HG03457 (cell line): ENCODE measurements at regions not wholly inside any gene's neighbourhood (a gene's known extent, or its start where the extent isn't known, plus 50 kb on each side); places are given as distances from the start of the nearest gene placed in this dataset.
"Not testable (repeated sequence)": the region's sequence is repeated elsewhere in the genome, so short reads cannot be mapped to it uniquely, and the experiment has no call there.

Experiments used
- ATAC-seq: cut with Tn5 transposase; IDR thresholded peaks from one replicate; pipeline ENCODE4 v1.9.1; 2021; ENCODE audit warnings: moderate number of reproducible peaks; ENCODE audit not compliant: unreplicated experiment

DNA sequence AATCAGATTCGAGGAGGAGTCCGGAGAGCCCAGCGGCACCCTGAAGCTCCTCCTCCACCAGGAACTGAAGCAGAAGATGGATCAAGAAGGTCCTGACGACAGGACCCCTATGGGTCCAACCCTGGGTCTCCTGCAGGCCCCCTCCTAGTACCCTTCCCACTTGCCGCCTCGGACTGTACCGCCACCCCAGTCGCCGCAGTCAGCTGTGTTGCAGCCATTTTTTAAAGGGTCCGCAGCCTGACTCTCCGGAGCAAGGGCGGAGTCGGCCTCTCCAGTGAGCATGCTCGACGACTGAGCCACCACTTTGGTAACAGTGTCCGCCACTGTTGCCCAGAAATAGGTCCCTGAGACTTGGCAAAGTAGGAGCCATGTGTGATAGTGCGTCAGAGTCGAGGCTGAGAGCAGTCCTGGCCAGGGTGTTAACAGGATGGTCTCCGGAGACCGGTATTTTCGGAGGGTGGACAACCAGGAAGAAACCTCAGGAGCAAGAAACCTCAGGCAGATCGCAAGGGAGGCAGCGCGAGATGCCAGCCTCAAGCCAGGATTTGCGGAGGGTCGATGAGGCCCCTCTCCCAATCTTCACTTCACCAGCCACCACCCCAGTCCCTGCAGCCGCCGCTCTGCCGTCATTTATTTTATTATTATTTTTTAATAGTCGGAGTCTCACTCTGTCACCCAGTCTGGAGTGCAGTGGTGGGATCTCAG lies 294.6 kb upstream of the ZNF337 start:
- ATAC-seq: no peak

GRCh38 chr20:25989686-25990085 lies 293.0 kb upstream of the ZNF337 start:
- ATAC-seq: not testable (repeated sequence)

DNA sequence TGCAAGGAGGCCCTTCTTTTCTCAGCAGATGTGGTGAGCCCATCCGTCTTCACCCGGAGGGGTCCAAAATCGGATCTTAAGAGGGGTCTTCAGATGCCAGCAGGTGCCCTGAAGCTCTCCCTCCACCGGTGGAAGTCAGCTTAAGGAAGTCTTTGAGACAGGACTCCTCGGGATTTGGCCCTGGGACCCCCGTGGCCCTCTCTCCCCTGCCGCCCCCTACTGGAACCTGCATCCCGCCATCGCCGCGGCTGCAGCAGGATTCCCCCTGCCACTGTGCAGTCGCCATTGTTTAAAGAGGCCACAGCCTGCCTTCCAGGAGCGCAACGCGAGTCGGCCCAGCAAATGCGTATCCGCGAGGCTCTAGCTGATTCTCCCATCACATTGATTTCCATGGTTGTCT lies 292.5 kb upstream of the ZNF337 start:
- ATAC-seq: no peak

DNA sequence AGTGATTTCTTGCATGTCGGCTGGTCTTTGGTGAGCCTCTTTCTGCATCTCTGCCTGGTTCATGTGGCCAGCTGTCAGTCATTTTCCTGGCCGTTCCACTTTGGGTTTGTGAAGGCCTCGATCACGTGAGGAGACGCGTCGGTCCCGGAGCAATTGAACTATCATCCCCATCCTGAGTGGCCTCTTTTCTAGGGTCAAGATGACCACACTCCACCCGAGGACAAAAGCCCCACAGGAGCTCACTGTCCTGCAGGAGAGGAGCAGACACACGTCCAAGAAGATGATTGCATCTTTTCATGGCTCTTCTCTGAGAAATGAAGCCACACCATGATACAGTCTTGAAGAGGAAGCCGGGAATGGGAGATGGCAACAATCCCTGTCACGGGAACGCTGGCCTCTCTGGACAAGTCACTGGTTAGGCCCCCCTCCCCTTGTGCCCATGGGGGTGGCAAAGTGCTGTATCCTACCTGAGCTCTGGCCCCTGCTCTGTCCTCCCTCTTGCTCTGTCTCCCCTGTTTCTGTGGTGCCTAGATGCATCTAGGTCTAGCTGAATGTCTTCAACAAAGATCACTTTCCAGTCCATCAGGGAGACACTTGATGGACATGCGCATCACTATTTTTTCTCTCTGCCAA lies 291.4 kb upstream of the ZNF337 start:
- not testable (repeated sequence) for ATAC-seq

DNA sequence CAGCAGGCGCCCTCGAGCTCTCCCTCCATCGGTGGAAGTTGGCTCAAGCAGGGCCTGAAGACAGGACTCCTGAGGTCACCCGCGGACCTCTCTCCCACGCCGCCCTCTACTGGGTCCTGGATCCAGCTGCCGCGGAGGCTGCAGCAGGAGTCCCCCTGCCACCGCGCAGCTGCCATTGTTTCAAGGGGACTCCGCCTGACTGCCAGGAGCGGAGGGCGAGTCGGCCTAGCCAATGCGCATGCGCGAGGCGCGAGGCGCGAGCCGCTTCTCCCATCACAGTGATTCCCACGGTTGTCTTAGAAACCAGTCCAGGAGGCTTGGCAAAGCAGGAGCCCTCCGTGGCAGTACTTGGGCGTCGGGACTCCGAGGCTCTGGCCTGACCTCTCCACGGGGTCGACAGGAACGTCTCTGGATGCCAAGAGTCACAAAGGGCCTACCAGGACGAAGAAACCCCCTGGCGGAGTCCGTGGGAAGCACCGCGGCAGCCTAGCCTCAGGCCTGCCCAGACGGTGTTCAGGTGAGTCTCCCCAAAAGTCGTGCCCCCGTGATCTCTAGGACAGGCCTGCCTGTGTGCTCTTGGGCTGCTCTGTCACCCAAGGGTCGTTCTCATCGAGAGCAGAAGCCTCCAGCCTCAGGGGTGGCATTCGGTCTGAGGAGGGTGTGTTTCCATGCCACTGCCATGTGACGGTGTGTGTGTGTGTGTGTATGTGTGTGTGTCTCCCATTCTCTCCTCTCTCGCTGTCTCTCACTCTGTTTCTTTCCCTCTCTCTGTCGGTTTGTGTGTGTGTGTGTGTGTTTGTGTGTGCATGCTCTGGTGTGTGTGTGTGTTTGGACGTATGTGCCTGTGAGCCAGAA lies 290.6 kb upstream of the ZNF337 start:
- ATAC-seq: peak; percentile 77

DNA sequence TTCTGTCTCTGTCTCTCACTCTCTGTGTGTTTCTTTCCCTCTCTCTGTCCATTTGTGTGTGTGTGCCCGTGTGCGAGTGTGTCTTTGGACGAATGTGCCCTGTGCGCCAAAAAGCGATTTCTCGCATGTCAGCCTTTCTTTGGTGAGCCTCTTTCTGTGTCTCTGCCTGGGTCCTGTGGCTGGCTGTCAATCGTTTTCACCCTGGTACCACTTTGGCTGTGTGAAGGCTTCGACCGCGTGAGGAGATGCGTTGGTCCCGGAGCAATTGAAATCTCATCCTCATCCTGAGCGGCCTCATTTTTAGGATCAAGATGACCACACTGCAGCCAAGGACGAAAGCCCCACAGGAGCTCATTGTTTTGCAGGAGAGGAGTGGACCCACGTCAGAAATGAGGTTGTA lies 288.9 kb upstream of the ZNF337 start:
- ATAC-seq: no peak

DNA sequence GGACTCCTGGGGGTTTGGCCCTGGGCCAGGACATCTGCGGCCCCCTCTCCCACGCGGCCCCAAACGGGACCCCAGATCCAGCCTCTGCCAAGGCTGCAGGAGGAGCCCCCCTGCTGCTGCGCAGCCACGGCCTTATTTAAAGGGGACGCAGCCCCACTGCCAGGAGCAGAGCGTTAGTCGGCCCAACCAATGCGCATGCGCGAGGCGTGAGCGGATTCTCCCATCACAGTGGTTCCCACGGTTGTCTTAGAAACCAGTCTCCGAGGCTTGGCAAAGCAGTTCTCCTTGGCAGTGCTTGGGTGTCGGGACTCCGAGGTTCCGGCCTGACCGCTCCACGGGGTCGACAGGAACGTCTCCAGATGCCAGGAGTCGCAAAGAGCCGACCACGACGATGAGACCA lies 288.3 kb upstream of the ZNF337 start:
- ATAC-seq: no peak

DNA sequence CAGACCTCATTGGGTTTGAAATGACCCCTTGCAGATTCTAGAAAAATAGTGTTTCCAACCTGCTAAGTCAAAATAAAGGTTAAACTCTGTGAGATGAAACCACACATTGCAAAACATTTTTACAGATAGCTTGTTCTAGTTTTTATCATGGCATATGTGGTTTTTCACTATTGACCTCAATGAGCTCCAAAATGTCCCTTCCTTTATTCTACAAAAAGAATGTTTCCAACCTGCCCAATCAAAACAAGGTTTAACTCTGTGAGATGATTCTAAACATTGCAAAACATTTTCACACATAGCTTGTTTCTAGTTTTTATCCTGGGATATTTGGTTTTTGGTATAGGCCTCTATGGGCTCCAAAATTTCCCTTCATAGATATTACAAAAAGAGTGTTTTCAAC lies 286.0 kb upstream of the ZNF337 start:
- ATAC-seq: not testable (repeated sequence)

DNA sequence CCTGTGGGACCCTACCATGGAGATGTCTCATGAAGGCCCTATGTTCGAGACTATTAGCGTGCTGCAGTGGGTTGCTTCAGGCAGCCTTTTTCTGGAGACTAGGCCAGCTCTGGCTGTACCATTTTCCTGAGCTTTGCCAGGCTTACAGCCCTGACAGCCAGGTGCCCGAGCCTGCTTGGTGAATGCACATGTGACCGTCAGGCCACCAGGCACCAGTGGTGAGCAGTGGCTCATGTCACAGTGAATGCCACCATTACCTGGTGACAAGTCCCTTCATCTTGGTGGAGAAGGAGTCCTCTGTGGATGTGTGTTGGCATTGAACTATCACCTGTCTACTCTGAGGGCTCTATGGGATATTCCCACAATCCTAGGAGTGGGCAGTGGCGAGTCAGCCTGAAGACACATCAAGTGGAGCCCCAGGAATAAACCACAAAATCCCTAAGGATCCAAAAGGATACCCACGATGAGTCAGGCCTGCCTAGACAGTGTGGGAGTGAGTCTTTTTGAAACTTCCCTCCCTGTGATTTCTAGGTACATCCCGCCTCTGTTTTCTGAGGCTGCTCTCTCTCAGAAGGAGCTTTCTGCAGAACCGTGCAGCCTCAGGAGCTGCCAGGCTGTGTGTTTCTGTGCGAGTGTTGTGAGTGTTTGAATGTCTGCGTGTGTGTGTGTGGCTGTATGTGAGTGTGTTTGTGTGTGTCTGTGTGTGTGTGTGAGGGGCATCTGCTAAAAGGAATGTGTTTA lies 282.0 kb upstream of the ZNF337 start:
- ATAC-seq: not testable (repeated sequence)

- not testable (repeated sequence) for ATAC-seq
Measured at GRCh38 chr20:25975816-25976215, 279.2 kb upstream of the ZNF337 start.

- not testable (repeated sequence) for ATAC-seq
Measured at GRCh38 chr20:25965203-25965602, 268.6 kb upstream of the ZNF337 start.

- not testable (repeated sequence) for ATAC-seq
Measured at GRCh38 chr20:25953876-25954275, 257.2 kb upstream of the ZNF337 start.

DNA sequence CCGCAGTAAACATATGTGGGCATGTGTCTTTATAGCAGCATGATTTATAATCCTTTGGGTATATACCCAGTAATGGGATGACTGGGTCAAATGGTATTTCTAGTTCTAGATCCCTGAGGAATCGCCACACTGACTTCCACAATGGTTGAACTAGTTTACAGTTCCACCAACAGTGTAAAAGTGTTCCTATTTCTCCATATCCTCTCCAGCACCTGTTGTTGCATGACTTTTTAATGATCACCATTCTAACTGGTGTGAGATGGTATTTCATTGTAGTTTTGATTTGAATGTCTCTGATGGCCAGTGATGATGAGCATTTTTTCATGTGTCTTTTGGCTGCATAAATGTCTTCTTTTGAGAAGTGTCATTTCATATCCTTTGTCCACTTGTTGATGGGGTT lies 238.6 kb upstream of the ZNF337 start:
- not testable (repeated sequence) for ATAC-seq

GRCh38 chr20:25932806-25933205 lies 236.2 kb upstream of the ZNF337 start:
- not testable (repeated sequence) for ATAC-seq

GRCh38 chr20:25932170-25932569 lies 235.5 kb upstream of the ZNF337 start:
- not testable (repeated sequence) for ATAC-seq

DNA sequence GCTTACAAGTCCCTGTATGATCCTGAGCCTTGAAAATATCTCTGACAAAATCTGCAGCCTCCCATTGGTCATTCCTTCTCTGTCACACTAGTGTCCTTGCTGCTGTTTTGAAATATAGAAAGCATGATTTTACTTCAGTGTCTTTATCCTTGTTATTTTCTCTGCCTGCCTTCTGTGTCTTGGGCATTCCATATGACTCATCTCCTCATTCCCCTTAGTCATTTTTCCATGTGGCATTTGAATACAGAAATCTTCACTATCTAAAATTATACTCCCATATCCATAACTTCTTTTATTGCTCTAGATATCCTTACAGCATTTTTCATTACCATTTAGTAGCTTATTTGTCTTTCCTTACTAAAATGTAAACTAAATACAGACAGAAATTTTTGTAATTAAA lies 205.7 kb upstream of the ZNF337 start:
- ATAC-seq: not testable (repeated sequence)

- not testable (repeated sequence) for ATAC-seq
Measured at GRCh38 chr20:25898663-25899062, 202.0 kb upstream of the ZNF337 start.

GRCh38 chr20:25879096-25879495 lies 182.4 kb upstream of the ZNF337 start:
- ATAC-seq: not testable (repeated sequence)

GRCh38 chr20:25868650-25868979 lies 172.0 kb upstream of the ZNF337 start:
- ATAC-seq: not testable (repeated sequence)

DNA sequence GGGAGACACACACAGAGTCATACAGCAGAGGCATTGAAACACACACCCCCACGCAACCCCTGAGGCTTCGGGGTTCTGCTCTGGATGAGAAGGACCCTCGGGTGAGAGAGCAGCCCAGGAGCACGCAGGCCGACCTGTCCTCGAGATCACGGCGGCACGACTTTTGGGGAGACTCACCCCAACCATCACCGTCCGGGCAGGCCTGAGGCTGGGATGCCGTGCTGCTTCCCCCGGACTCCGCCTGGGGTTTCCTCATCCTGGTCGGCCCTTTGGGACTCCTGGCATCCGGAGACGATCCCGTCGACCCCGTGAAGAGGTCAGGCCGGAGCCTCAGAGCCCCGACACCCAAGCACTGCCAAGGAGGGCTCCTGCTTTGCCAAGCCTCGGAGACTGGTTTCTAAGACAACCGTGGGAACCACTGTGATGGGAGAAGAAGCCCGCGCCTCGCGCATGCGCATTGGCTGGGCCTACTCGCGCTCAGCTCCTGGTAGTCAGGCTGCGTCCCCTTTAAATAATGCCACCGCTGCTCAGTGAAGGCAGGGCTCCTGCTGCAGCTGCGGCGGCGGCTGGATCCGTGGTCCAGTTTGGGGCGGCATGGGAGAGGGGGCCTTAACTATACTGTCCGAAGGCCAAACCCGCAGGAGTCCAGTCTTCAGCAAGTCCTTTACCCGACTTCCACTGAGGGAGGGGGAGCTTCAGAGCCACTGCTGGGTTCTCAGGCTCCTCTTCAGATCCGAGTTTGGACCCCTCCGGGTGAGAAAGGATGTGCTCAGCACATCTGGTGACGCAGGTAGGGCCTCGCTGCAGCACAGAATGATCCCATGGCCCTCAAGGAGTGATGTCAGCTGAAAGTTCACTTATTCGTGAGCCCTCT lies 171.4 kb upstream of the ZNF337 start:
- no peak for ATAC-seq
